DMS79 treated with DMSO at 0.1 percent for 48 hours (cell line): ENCODE measurements at regions not wholly inside any gene's neighbourhood (a gene's known extent, or its start where the extent isn't known, plus 50 kb on each side); places are given as distances from the start of the nearest gene placed in this dataset.

Experiments used
- DNase-seq: peaks from one replicate; lab custom pipeline; 2025; lab: John Stamatoyannopoulos, UW

- DNase-seq = no peak
Measured at GRCh38 chr14:76603713-76604112, 157.6 kb upstream of the VASH1 start.

DNA sequence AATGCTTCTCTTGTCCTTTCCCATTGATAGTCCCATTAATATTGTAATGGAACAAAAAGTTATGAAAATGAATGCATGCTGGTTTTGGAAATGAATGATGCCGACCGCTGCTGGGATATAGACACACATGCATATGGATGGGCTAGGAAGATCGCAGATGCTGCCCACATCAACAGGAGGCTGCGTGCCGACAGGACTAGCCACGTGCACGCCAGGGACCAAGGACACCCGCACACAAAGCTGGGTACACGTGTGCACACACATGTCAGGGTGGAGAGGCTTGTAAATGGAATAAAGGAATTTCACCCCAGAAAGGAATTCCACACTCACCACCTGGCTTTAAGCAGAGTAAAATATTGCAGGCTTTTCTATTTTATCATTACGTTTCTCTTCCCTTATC is 153.8 kb upstream of the VASH1 start:
- DNase-seq = no peak

DNA sequence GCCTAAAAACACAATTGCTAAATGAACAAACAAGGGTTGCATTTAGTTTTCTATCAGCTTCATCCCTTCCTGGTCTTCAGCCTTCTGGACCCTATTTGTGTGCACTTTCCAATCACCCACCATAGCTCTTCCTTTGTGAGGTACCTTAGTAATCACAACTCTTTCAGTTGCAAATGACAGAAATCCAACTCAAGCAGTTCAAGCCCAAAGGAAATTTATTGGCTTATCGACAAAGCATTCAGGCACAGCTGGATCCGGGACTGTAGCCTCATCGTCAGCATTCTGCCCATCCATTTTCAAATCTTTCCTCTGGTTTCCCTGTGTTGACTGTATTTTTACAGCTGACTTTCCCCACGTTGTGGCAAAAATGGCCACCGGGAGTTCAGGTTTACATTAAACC is 148.6 kb upstream of the VASH1 start:
- DNase-seq = no peak

DNA sequence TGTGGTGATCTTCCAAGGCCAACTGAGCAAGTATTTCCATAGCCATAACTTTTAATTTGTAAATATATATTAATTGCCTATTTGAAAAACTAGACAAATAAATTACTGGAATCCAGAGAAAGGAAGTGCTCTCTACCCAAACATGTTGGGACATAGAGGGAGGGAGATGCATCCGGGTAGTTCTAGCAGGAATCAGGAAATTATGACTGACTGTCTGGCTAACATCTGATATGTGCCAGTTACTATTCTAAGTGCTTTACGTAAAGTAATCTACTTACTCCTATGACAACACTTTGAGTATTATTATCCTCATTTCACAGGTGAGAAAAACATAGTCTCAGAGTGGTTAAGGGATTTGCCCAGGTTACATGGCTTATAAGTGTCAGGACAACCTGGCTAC is 147.7 kb upstream of the VASH1 start:
- DNase-seq = no peak

GRCh38 chr14:76615331-76615730 is 145.9 kb upstream of the VASH1 start:
- DNase-seq = no peak

DNA sequence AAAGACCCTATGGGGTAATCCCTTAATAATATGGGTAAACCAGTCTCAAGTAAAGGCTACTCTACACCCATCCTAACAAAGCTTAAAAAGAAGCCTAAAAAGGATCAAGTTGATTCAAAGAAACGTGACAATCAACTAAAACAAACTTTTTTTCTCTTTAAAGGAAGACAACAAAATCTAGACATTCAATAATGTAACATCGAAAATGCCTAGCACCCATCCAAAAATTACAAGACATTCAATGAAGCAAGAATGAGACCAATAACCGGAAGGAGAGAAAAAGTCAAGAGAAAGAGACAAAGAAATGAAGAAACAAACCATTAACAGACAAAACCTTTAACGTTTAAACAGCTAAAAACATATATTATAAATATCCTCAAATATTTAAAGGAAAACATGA is 143.8 kb upstream of the VASH1 start:
- DNase-seq = no peak

- no peak for DNase-seq
Measured at GRCh38 chr14:76636602-76637001, 124.7 kb upstream of the VASH1 start.

GRCh38 chr14:76638841-76639240 is 122.4 kb upstream of the VASH1 start:
- no peak for DNase-seq

GRCh38 chr14:76639606-76640229 is 121.5 kb upstream of the VASH1 start:
- DNase-seq = no peak

DNA sequence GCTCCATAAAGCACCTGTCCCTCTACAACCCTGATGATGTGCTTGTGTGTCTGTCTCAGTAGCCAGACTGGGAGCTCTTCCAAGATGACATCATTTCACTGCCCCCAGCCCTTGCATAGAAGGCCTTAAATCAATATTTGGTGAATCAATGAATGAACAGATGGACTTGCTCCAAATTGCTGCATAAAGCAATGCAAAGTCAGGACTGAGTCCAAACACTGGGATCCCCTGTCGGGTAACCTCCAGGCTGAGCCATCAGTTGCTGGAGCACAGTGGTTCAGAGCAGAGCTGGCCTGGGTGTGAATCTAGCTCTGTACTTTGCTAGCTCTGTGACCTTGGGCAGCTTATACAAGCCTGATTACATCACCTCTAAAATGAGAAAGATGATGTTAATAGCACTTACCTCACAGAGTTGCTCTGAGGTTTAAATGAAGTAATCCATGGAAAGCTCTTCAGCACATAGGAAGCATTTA is 120.3 kb upstream of the VASH1 start:
- DNase-seq = no peak

GRCh38 chr14:76641541-76641940 is 119.7 kb upstream of the VASH1 start:
- DNase-seq = no peak

- no peak for DNase-seq
Measured at GRCh38 chr14:76643887-76644286, 117.4 kb upstream of the VASH1 start.

GRCh38 chr14:76644855-76645518 is 116.3 kb upstream of the VASH1 start:
- peak; percentile 48 for DNase-seq

GRCh38 chr14:76647697-76648298 is 113.5 kb upstream of the VASH1 start:
- DNase-seq = peak; percentile 72

- DNase-seq = no peak
Measured at GRCh38 chr14:76651410-76652055, 109.7 kb upstream of the VASH1 start.

DNA sequence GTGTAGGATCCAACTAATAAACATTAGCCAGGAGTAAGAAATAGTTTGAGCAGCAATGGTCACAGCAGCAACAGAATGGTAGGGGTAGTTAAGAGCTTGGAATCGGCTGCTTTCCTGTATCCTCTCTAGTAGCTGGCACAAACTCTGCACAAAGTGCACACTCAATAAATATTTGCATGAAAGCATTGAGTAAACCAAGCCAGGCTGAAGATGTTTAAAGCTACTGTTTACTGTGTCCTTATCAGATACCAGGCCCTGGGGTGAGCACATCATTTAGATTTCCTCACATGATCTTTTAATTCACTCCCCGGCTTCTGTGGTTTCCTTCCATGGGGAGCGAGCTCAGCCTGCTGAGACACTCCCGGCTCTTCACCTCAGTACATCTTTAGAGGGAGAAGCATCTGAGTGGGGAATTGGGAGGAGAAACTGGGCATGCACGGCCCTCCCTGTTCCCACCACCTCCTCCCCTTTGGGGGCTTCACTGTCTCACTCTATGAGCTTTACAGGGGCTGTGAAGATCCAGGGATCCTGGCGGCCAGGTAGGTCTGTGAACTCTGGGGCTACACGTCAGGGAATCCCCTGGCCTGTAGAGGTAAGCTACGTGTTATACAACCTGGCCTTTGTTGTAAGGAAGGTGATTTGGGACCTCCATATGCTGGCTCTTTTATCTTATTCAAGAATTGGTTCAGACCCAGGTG is 107.2 kb upstream of the VASH1 start:
- DNase-seq = no peak

- peak; percentile 17 for DNase-seq
Measured at GRCh38 chr14:76654573-76655108, 106.6 kb upstream of the VASH1 start.

- DNase-seq = no peak
Measured at GRCh38 chr14:76655331-76655730, 105.9 kb upstream of the VASH1 start.

DNA sequence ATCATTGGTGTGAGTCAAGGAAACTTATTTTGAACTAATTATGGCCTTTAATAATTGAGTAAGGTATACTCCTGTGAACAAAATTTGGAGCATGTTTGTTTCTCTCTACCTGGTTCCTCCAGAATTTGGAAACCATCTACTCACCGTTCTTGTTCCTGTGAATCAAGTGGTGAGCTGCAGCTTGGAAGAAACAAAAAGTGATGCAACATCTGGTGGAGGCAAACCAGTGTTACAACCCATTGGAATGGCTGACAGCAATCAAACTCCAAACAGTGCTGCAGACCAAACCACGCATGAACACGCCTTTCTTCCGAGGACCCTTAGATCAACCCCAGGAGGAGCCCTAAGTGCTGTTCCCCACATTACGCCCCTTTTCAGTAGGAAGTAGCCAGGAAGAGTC is 104.7 kb upstream of the VASH1 start:
- DNase-seq = no peak

- no peak for DNase-seq
Measured at GRCh38 chr14:76657404-76657803, 103.9 kb upstream of the VASH1 start.

- DNase-seq = no peak
Measured at GRCh38 chr14:76657846-76658245, 103.4 kb upstream of the VASH1 start.

DNA sequence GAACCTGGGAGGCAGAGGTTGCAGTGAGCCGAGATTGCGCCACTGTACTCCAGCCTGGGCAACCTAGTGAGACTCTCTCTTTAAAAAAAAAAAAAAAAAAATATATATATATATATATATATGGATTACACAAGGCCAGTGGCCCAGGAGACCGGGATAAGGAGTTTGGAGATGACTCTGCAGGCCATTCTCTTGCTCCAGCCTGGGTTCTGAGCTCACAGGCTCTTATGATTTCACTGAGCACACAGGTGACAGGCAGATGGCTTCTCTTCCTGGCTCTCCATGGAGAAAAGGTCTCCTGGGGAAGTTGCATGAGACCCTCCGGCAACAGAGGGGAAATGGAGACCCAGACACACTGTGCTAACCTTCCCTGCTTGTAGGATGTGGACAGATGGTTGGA is 98.7 kb upstream of the VASH1 start:
- DNase-seq = no peak
